A673 (cell line): ENCODE measurements at regions not wholly inside any gene's neighbourhood (a gene's known extent, or its start where the extent isn't known, plus 50 kb on each side); places are given as distances from the start of the nearest gene placed in this dataset.

Experiments
- BruUV-seq: library from RNA; stranded (reverse); fragments of 400-500 nt; replicated peaks from 2 replicates; lab custom pipeline; 2021; lab: Mats Ljungman, UMichigan
- CTCF ChIA-PET: fragments of 300-600 bp; sonication (Branson Sonifier 250); formaldehyde crosslinking; loops from one replicate; lab custom pipeline; 2022; ENCODE audit warnings: antibody characterized with exemption; lab: Charles Lee
- POLR2A ChIA-PET: fragments of 300-600 bp; sonication (Branson Sonifier 250); formaldehyde crosslinking; loops from one replicate; lab custom pipeline; 2022; ENCODE audit warnings: antibody characterized with exemption; ENCODE audit not compliant: low non-redundant PET; lab: Charles Lee
- DNase-seq: peaks from one replicate; pipeline ENCODE4 v3.0.0-alpha.2; 2015; ENCODE audit warnings: low spot score
- H3K27ac ChIP-seq: fragments of 200-600 bp; sonication (generic); 2 replicates; pipeline ENCODE4 v1.5.1; 2016; ENCODE audit warnings: mixed run types, low read depth, mild to moderate bottlenecking, mixed read lengths, antibody characterized with exemption, low read length; ENCODE audit not compliant: poor library complexity, severe bottlenecking
- H3K27me3 ChIP-seq: fragments of 200-600 bp; sonication (generic); replicated peaks from 2 replicates; pipeline ENCODE4 v1.6.1; 2017; ENCODE audit warnings: mixed run types, low read depth, mild to moderate bottlenecking, mixed read lengths, antibody characterized with exemption, low read length; ENCODE audit not compliant: insufficient read depth, poor library complexity
- H3K36me3 ChIP-seq: fragments of 200-600 bp; sonication (generic); 2 replicates; pipeline ENCODE4 v1.6.1; 2016; ENCODE audit warnings: mixed run types, mild to moderate bottlenecking, mixed read lengths, antibody characterized with exemption, low read length; ENCODE audit not compliant: insufficient read depth, poor library complexity, severe bottlenecking
- H3K4me1 ChIP-seq: fragments of 200-600 bp; sonication (generic); 2 replicates; pipeline ENCODE4 v1.6.1; 2017; ENCODE audit warnings: mixed run types, mild to moderate bottlenecking, mixed read lengths, antibody characterized with exemption, low read length; ENCODE audit not compliant: insufficient read depth, poor library complexity, severe bottlenecking
- H3K4me3 ChIP-seq: fragments of 200-600 bp; sonication (generic); 2 replicates; pipeline ENCODE4 v1.5.1; 2016; ENCODE audit warnings: low read depth, mixed run types, mild to moderate bottlenecking, mixed read lengths, low read length; ENCODE audit not compliant: poor library complexity, severe bottlenecking
- H3K9me3 ChIP-seq: fragments of 200-600 bp; sonication (generic); 2 replicates; pipeline ENCODE4 v1.6.1; 2016; ENCODE audit warnings: mixed run types, low read depth, mild to moderate bottlenecking, mixed read lengths, antibody characterized with exemption, low read length; ENCODE audit not compliant: poor library complexity, severe bottlenecking
- CTCF ChIP-seq: fragments of 300-800, 200-600 bp; sonication (generic); conservative IDR thresholded peaks from 2 replicates; pipeline ENCODE4 v1.5.1; 2017; ENCODE audit warnings: low read depth, mild to moderate bottlenecking, antibody characterized with exemption, low read length, moderate library complexity, mixed read lengths
- EZH2 ChIP-seq: fragments of 200-600 bp; sonication (generic); IDR thresholded peaks from 2 replicates; pipeline ENCODE4 v1.6.1; 2017; ENCODE audit warnings: borderline replicate concordance, low read depth, mild to moderate bottlenecking, mixed read lengths, antibody characterized with exemption, low read length; ENCODE audit not compliant: poor library complexity, severe bottlenecking
- intact Hi-C: fragments of 100-400 bp; cut with micrococcal nuclease; formaldehyde crosslinking; loops from one replicate; pipeline ENCODE4 v1.10.0; 2022; ENCODE audit not compliant: unreplicated experiment

GRCh38 chr18:61657066-61657732 is 235.6 kb downstream of the RNF152 start:
- CTCF ChIA-PET, result no interaction called here
- POLR2A ChIA-PET, result no interaction called here
- intact Hi-C loops, result no loop called here

GRCh38 chr18:61655630-61656029 is 237.2 kb downstream of the RNF152 start:
- Histone ChIP-seq H3K4me1 (no peaks in the 10 kb centered on the region), H3K4me3 (no peak overlapping the region), H3K36me3 (no peaks in the 10 kb centered on the region), H3K9me3 (no peaks in the 10 kb centered on the region), H3K27me3 (no peaks in the 10 kb centered on the region), H3K27ac (no peak overlapping the region)
- TF ChIP-seq EZH2 (no peak), CTCF (no peak)
- no peak for DNase-seq
- CTCF ChIA-PET, result no interaction called here
- intact Hi-C loops, result no loop called here
- BruUV-seq, result no TSS peak
- POLR2A ChIA-PET, result no interaction called here

More at GRCh38 chr18:61657066-61657732, 235.6 kb downstream of the RNF152 start:
- no peak for TF ChIP-seq CTCF
- no peak for TF ChIP-seq EZH2
- H3K4me3 ChIP-seq, result no peak overlapping the region
- DNase-seq, result no peak
- no peaks in the 10 kb centered on the region for H3K9me3 ChIP-seq
- BruUV-seq, result no TSS peak
- H3K4me1 ChIP-seq, result no peaks in the 10 kb centered on the region
- no peaks in the 10 kb centered on the region for H3K27me3 ChIP-seq
- no peak overlapping the region for H3K27ac ChIP-seq
- no peaks in the 10 kb centered on the region for H3K36me3 ChIP-seq

DNA sequence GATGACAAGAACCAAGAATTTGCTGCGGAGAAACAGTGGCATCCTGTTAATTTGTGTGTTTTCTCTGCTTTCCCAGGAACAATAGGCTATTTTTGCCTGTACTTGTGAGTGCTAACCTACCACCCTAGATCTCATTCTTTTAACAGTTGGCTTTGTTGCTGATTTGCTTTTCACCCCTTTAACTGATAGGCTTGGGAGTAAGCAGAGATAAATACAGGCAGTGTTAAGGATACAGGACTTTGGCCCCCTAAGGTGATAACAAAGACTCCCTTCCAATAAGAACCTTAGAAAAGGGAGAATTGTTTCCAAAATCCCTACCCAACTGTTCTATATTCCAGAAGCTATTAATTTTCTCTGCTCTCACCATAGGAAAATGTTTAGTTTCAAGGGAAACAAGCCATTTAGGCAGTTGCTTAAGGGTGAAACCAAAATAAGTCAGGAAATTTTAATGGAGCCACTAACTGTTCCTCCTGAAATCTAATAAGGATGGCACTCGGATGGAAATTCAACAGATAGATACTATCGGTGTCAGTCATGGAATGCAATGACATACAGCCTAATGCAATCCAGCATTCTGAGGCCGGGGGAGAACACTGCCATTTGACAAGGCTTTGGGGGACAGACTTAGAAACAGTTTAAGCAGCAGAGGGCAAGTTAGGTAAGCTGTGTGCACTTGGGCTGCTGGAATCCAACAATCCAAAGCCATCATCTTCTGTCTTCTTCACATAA is 238.8 kb downstream of the RNF152 start:
- no peak for TF ChIP-seq EZH2
- no peak for TF ChIP-seq CTCF
- Histone ChIP-seq H3K4me1 (no peaks in the 10 kb centered on the region), H3K4me3 (no peak overlapping the region), H3K27ac (no peak overlapping the region), H3K36me3 (no peaks in the 10 kb centered on the region), H3K9me3 (no peaks in the 10 kb centered on the region), H3K27me3 (no peaks in the 10 kb centered on the region)
- BruUV-seq, result no TSS peak
- intact Hi-C loops, result no loop called here
- DNase-seq, result no peak
- CTCF ChIA-PET, result no interaction called here
- POLR2A ChIA-PET, result no interaction called here
